GM12872 (cell line): ENCODE measurements at regions not wholly inside any gene's neighbourhood (a gene's known extent, or its start where the extent isn't known, plus 50 kb on each side); places are given as distances from the start of the nearest gene placed in this dataset.
A peak's percentile ranks its signal among the peaks of the same experiment; 100 is the strongest.

ENCODE experiments used
- CTCF ChIP-seq: IDR thresholded peaks from 3 replicates; pipeline ENCODE4 v1.5.1; 2011; ENCODE audit warnings: low read depth, mild to moderate bottlenecking, low read length, moderate library complexity; ENCODE audit not compliant: insufficient read depth

- peak; percentile 66 for TF ChIP-seq CTCF
Measured at GRCh38 chr1:229848752-229849677, 218.0 kb upstream of the GALNT2 start.

GRCh38 chr1:229851511-229851910, 215.5 kb upstream of the GALNT2 start:
- no peak for TF ChIP-seq CTCF

GRCh38 chr1:229853751-229854150, 213.3 kb upstream of the GALNT2 start:
- no peak for TF ChIP-seq CTCF

- no peak for TF ChIP-seq CTCF
Measured at GRCh38 chr1:229854620-229855019, 212.4 kb upstream of the GALNT2 start.

- TF ChIP-seq CTCF: no peak
Measured at GRCh38 chr1:229856009-229856650, 210.9 kb upstream of the GALNT2 start.

GRCh38 chr1:229857585-229857984, 209.5 kb upstream of the GALNT2 start:
- TF ChIP-seq CTCF: no peak

GRCh38 chr1:229859026-229859425, 208.0 kb upstream of the GALNT2 start:
- TF ChIP-seq CTCF: no peak
